Stimulated activated CD8-positive, alpha-beta memory T cell treated with anti-CD3 and anti-CD28 coated beads, Interleukin-4, amount 100 ng/mL, for 4 hours (primary cell): ENCODE measurements at regions not wholly inside any gene's neighbourhood (a gene's known extent, or its start where the extent isn't known, plus 50 kb on each side); places are given as distances from the start of the nearest gene placed in this dataset.

Experiments used
- DNase-seq, 2 donors: peaks; one replicate each; pipeline ENCODE4 v3.0.0-alpha.2; 2020; ENCODE audit warnings: low read depth in 2 of 2, low spot score in 1 of 2

GRCh38 chr2:145597006-145597405 is 1077.1 kb upstream of the ZEB2 start:
- no peak for DNase-seq

GRCh38 chr2:145596416-145596815 is 1076.5 kb upstream of the ZEB2 start:
- DNase-seq: no peak

- no peak for DNase-seq
Measured at GRCh38 chr2:145595296-145595695, 1075.4 kb upstream of the ZEB2 start.

- DNase-seq: no peak
Measured at GRCh38 chr2:145593991-145594614, 1074.2 kb upstream of the ZEB2 start.

DNA sequence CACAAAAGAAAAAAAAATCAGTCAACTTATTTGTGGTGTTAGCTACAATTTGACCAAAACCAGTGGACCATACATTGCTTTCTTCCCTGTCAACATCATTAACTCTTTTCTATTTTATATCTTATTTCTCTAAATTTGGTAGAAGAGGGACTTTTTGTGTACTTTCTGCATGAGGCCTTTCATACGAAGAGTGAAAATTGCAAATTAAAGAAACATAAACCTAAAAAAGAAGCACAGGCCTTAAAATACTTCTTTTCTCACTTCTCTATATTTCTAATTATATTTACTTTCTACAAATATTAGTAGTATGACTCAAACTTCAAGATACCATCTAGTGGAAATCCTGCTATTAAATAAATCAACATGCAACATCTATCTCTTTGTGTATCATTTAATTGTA is 1073.4 kb upstream of the ZEB2 start:
- no peak for DNase-seq

- no peak for DNase-seq
Measured at GRCh38 chr2:145592361-145592760, 1072.4 kb upstream of the ZEB2 start.

DNA sequence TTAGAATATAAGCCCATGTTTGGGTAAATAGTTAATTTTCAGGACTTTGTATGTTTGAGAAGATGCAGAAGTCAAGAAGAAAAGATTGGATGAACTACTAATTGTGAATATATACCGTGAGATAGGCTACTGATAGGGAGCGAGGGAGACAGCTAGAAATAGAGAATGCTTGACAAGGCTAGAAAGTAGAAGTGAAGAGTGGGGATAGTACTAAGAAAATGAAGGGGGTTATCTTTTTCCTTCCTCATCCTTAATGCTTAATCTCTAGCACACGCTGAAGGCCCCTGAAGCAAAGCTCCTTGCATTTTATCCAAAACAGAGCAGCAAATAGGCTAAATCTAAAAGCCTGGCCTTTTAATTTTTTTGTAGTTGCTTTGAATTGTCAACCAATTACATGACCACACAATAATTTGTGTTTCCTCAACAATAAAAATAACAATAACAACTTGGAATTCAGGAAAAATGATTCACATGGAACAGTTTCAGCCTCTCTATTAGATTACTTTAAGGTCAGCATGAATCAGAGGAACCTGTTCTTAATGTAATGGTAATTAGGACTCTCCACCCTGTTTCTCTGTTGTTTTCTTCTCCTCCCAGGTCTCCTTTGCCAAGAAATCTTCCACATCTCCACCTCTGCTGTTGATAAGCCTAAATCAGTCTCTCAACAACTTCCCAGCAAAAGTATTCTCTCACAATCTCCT is 1071.3 kb upstream of the ZEB2 start:
- no peak for DNase-seq

DNA sequence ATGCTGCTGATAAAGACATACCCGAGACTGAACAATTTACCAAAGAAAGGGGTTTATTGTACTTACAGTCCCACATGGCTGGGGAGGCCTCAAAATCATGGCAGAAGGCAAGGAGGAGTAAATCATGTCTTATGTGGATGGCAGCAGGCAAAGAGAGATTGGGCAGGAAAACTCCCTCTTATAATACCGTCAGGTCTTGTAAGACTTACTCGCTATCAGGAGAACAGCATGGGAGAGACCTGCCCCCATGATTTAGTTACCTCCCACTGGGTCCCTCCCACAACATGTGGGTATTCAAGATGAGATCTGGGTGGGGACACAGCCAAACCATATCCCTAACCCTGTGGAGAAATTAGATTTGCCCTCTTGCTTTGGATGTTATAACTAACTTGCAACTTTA is 1068.0 kb upstream of the ZEB2 start:
- DNase-seq: no peak

DNA sequence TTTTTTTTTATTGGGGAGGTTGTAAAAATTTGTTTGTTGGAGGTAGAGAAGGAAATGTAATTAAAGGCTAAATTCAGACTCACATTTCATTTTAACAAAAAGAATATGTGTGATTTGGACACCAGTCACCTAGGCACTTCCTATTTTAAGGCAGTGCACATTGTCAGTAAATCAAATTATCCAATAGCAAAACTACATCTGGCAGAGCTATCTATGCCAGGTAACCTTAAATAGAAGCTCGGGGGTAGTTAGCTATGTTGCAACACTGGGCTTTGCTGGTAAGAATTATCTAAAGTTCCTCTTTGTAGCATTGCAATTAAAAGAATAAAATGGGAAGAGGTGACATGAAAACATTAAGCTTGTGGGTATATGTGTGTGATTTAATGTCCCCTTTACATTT is 1064.4 kb upstream of the ZEB2 start:
- no peak for DNase-seq

DNA sequence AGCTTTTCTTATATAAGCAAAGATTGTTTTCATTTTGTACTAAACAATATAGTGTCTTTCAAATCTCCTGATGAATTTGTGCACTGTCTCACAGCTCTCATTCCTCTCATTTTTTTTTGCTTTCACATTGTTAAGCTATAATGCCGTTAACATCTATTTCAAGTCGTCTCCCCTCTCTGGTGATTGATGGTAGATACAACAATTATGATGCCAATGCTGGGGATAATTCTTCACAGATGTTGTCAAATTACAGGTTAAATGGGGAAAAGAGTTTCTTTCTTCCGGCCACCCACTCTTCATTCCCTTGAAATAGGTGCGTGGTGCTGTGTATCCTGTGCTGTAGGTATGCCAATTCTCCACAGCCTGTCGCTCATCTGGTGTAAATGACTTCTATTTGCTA is 1053.7 kb upstream of the ZEB2 start:
- DNase-seq: no peak

DNA sequence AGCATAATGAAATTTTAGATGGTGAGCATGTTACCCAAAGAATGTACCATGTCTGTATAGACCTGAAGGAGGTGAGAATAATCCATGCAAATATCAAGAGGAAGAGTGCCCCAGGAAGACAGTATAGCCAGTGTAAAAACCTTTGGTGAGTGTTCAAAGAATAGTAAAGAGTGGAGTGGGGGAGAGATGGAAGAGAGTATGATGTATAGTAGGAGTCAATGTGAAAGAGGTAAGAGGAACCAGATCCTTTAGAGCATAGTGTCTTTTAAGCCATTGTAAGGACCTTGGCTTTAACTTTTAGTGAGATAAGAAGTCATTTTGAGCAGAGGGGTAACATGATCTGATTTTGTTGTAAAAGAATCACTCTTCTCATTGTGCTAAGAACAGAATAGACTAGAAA is 1052.3 kb upstream of the ZEB2 start:
- no peak for DNase-seq

GRCh38 chr2:145569108-145569507 is 1049.2 kb upstream of the ZEB2 start:
- DNase-seq: no peak

DNA sequence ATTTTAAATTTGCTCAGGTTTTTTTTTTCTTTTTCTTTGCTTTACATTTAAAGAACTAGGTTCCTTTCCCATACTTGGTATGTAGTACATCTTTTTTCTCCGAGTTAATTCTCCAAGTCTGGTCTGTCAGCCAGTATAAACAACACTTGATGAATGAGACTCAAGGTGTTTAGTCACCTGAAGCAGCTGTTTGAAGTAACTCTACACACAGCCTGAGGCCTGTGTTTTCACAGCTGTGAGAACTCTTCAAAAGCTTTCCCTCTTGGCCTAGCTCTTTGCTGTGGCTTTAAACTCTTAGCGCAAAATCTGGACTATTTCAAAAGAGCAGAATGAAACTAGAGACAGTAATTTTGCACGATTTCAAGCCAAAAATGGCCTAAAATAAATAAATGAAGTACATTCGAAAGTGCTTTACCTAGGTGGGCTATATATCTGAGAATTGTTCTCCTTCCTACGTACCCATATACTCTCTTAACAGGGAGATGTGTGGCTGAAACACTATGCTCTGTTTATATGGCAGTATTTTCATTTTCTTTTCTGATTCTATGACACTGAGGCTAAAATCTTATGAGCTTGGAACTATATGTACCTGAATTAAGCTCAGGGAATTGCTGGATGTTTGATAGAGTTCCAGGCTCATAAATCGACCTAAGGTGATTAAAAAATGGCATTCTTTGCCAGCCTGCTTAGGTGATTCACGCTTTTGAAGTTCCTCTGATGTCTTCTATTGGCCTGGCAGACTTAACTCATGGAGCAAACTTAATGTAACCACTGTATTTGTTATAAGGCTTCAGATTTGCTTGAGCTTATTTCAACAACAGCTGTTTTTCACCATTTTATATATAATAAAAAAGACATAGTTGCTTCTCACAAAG is 1044.1 kb upstream of the ZEB2 start:
- DNase-seq: no peak

DNA sequence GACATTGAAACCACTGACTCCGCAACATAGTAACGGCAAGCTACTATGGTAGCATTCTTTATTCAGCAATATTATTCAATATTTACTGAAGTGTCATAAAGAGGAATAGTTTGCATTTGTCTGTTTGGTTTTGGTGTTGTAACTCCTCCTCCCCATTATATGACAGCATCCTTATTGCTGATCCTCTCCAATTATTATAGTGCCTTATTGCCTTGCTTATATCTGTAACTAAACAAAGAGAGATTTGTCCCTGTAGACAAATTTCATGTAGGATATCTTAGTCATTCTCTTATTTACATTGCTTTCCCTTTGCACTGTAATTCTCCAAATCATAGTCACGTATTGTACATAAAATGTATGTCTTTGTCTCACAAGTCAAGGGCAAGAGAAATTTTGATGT is 1041.2 kb upstream of the ZEB2 start:
- DNase-seq: no peak

DNA sequence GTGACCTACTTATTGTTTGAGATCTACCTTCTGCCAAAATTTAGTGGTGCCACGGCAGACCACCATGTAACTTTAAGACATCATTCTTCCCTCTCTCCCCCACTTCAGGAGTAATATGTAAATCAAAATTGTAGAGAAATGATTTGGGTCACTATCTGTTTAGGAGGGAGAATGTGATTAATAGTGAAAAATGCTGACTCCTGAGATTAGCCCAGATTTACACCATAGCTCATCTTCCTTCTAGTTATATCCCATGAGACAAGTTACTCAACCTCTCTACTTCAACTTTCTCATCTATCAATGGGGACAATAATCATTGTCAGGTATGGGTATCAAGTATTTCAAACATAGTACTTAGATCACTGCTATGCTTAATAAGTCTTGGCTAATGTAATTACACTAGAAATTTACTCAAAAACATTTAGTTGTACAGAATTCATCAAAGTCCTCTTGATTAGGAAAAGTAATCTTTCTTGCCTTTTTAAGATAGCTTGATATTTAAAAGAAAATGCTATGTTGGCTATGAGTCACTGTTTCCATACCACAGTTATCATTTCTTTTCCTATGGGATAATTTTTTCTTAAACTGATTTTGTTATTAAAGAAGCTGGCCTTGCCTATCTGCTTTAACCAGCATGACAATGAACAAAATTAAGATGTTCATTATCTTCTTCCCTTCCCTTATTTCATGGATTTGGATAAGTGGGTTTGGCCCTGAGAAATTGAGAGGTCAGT is 1038.9 kb upstream of the ZEB2 start:
- DNase-seq: no peak

DNA sequence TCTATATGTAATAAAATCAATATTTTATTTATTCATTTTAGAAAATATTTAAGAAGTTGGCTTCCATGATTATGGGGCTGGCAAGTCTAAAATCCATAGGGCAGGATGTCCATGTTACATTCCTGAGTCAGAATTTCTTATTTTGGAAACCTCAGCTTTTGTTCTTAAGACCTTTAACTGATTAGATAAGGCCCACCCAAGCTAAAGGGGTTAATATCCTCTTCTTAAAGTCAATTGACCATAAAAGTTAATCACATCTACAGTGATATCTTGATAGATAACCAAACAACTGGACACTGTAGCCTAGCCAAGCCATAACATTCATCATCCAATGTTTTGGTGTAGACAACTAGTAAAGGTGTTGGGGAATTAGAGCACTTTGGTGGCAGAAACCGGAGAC is 1035.4 kb upstream of the ZEB2 start:
- no peak for DNase-seq

- no peak for DNase-seq
Measured at GRCh38 chr2:145551686-145552085, 1031.8 kb upstream of the ZEB2 start.

GRCh38 chr2:145548479-145548878 is 1028.6 kb upstream of the ZEB2 start:
- DNase-seq: no peak

DNA sequence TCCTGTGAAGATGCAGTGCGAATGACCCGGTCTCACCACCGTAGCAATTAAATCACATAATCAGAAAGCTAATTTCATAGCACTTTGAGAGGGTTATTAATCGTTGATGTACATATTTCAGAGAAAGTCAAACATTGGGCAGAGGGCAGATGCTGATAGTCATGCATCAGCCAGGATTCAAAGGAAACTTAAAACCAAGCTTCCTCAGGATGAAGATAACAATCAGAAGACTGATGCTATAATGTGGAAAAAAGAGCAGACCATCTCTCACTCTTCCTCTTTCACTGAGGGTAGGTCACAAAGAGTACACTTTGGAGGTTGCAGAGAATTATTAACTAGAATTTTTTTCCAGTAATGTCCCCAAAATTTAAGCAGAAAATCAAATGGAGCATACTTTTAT is 1027.7 kb upstream of the ZEB2 start:
- DNase-seq: no peak

DNA sequence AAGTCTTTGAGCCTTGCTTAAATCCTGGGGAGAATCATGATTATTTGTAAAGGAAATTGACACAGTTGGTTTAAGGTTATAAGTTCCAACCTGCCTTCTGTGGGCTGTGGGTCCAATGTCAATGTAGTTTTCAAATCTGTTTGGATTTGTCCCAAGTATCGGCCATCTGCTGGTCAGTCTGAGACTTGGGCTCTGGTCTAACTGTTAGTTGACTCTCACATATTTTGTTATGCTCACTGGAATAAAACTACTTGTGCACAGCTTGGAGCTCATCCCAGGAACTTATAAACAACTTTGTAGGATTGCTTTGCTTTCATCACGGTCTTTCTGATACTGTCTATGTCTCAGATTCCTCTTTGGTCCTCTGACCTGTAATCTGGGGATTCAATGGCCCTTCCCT is 1026.2 kb upstream of the ZEB2 start:
- DNase-seq: no peak

- no peak for DNase-seq
Measured at GRCh38 chr2:145543856-145544255, 1023.9 kb upstream of the ZEB2 start.

GRCh38 chr2:145543155-145543554 is 1023.2 kb upstream of the ZEB2 start:
- DNase-seq: no peak
